Activated CD8-positive, alpha-beta T cell treated with anti-CD3 and anti-CD28 coated beads for 36 hours (primary cell): ENCODE measurements at regions not wholly inside any gene's neighbourhood (a gene's known extent, or its start where the extent isn't known, plus 50 kb on each side); places are given as distances from the start of the nearest gene placed in this dataset.

ENCODE experiments used
- ATAC-seq: fragments of 200-7000 bp; cut with Tn5 transposase; one replicate; pipeline ENCODE4 v1.10.0; 2021; ENCODE audit warnings: mild to moderate bottlenecking, moderate library complexity
- CTCF ChIA-PET: fragments of 350-600 bp; sonication (Branson Sonifier 250); formaldehyde crosslinking; loops from one replicate; lab custom pipeline; 2021; ENCODE audit warnings: antibody characterized with exemption; lab: Charles Lee
- POLR2A ChIA-PET: fragments of 350-600 bp; sonication (Branson Sonifier 250); formaldehyde crosslinking; loops from one replicate; lab custom pipeline; 2021; ENCODE audit warnings: antibody characterized with exemption; lab: Charles Lee
- DNase-seq: peaks from one replicate; pipeline ENCODE4 v3.0.0-alpha.2; 2020
- H3K27ac Mint-ChIP-seq: one replicate; pipeline ENCODE4 v1.8.0; 2021; ENCODE audit warnings: mild to moderate bottlenecking, mixed read lengths
- H3K27me3 Mint-ChIP-seq: one replicate; pipeline ENCODE4 v1.8.0; 2021; ENCODE audit warnings: mixed read lengths
- H3K36me3 Mint-ChIP-seq: one replicate; pipeline ENCODE4 v1.8.0; 2021; ENCODE audit warnings: low read depth, mixed read lengths
- H3K4me1 Mint-ChIP-seq: one replicate; pipeline ENCODE4 v1.8.0; 2021; ENCODE audit warnings: low read depth, mixed read lengths
- H3K4me3 Mint-ChIP-seq: one replicate; pipeline ENCODE4 v1.8.0; 2021; ENCODE audit warnings: mild to moderate bottlenecking, moderate library complexity, mixed read lengths
- H3K9me3 Mint-ChIP-seq: one replicate; pipeline ENCODE4 v1.8.0; 2021; ENCODE audit warnings: mixed read lengths
- CTCF ChIP-seq: fragments of 200-600 bp; IDR thresholded peaks from one replicate; pipeline ENCODE4 v1.8.0; 2022; ENCODE audit warnings: antibody characterized with exemption, mild to moderate bottlenecking
- intact Hi-C: fragments of 100-400 bp; cut with micrococcal nuclease; formaldehyde crosslinking; loops from one replicate; pipeline ENCODE4 v1.10.0; 2022

- TF ChIP-seq CTCF: no peak
These were observed 221.2 kb upstream of the EGLN3 start for GRCh38 chr14:34172173-34172451.

GRCh38 chr14:34171431-34172172 is 220.7 kb upstream of the EGLN3 start:
- CTCF ChIA-PET: no interaction called here
- no peaks in the 10 kb centered on the region for H3K4me1 Mint-ChIP-seq

More at GRCh38 chr14:34172173-34172451, 221.2 kb upstream of the EGLN3 start:
- CTCF ChIA-PET: no interaction called here
- POLR2A ChIA-PET: no interaction called here
- ATAC-seq (no peak), DNase-seq (no peak)
- H3K27me3 Mint-ChIP-seq: no peaks in the 10 kb centered on the region
- H3K4me1 Mint-ChIP-seq: no peaks in the 10 kb centered on the region
- H3K4me3 Mint-ChIP-seq: no peak overlapping the region
- H3K36me3 Mint-ChIP-seq: no peaks in the 10 kb centered on the region
- H3K27ac Mint-ChIP-seq: no peak overlapping the region
- intact Hi-C loops: no loop called here
- no peaks in the 10 kb centered on the region for H3K9me3 Mint-ChIP-seq

GRCh38 chr14:34170882-34171281 is 220.0 kb upstream of the EGLN3 start:
- DNase-seq (no peak), ATAC-seq (no peak)
- Mint-ChIP-seq H3K4me3 (no peak overlapping the region), H3K36me3 (no peaks in the 10 kb centered on the region), H3K9me3 (no peaks in the 10 kb centered on the region), H3K4me1 (no peaks in the 10 kb centered on the region), H3K27me3 (no peaks in the 10 kb centered on the region), H3K27ac (no peak overlapping the region)
- TF ChIP-seq CTCF: no peak
- intact Hi-C loops: no loop called here
- ChIA-PET CTCF (no interaction called here), POLR2A (no interaction called here)

More at GRCh38 chr14:34171431-34172172, 220.7 kb upstream of the EGLN3 start:
- no peak for TF ChIP-seq CTCF
- intact Hi-C loops: no loop called here
- POLR2A ChIA-PET: no interaction called here
- H3K27ac Mint-ChIP-seq: no peak overlapping the region
- no peaks in the 10 kb centered on the region for H3K36me3 Mint-ChIP-seq
- ATAC-seq (no peak), DNase-seq (no peak)
- no peaks in the 10 kb centered on the region for H3K9me3 Mint-ChIP-seq
- no peaks in the 10 kb centered on the region for H3K27me3 Mint-ChIP-seq
- H3K4me3 Mint-ChIP-seq: no peak overlapping the region

- H3K27ac Mint-ChIP-seq: no peak overlapping the region
- ChIA-PET CTCF (no interaction called here), POLR2A (no interaction called here)
- ATAC-seq (no peak), DNase-seq (no peak)
- TF ChIP-seq CTCF: no peak
- H3K36me3 Mint-ChIP-seq: no peaks in the 10 kb centered on the region
- H3K27me3 Mint-ChIP-seq: peaks cover 5% of the 10 kb centered on the region
- intact Hi-C loops: no loop called here
- H3K4me1 Mint-ChIP-seq: no peaks in the 10 kb centered on the region
- no peak overlapping the region for H3K4me3 Mint-ChIP-seq
- H3K9me3 Mint-ChIP-seq: no peaks in the 10 kb centered on the region
These were observed 218.7 kb upstream of the EGLN3 start for GRCh38 chr14:34169561-34169960.

GRCh38 chr14:34168656-34169055 is 217.8 kb upstream of the EGLN3 start:
- ChIA-PET POLR2A (no interaction called here), CTCF (interaction anchor here (1.1 kb wide), 1 partner anchor 132 kb away, joined by 3 read pairs; no protein-coding TSS in a partner anchor)
- no peaks in the 10 kb centered on the region for H3K9me3 Mint-ChIP-seq
- H3K36me3 Mint-ChIP-seq: no peaks in the 10 kb centered on the region
- intact Hi-C loops: no loop called here
- peaks cover 5% of the 10 kb centered on the region for H3K27me3 Mint-ChIP-seq
- no peak overlapping the region for H3K4me3 Mint-ChIP-seq
- no peak for ATAC-seq
- H3K4me1 Mint-ChIP-seq: no peaks in the 10 kb centered on the region
- no peak for DNase-seq
- H3K27ac Mint-ChIP-seq: no peak overlapping the region
- no peak for TF ChIP-seq CTCF
